ENCODE measurements at regions not wholly inside any gene's neighbourhood (a gene's known extent, or its start where the extent isn't known, plus 50 kb on each side); places are given as distances from the start of the nearest gene placed in this dataset.
"Not testable (repeated sequence)": the region's sequence is repeated elsewhere in the genome, so short reads cannot be mapped to it uniquely, and the experiment has no call there.

DNA sequence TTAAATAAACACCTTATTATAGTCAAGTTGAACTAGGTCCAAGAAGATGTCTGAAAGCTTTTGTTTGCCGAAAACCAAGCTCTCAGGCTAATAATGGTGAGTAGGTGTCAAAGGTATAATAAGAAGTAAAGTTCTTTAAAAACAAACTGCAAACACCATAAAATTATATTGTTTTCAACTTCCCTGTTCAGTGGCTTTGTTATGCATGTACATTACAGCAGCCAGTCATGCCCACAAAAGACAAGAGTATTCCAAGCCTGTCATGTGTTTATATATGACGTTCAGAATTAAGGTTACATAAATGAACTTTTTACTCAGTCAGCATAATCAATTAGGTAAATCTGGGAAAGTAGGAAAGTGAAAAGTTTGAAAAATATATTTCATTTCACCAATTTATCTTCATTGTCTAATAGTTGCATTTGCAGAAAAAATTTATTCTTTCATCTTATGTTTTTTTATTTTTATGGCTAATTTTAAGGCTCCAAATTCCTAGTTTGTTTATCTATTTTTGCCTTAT is 928.7 kb upstream of the SOX9 start:
- intact Hi-C loops (cut with micrococcal nuclease) = no loop called here
- Mint-ChIP-seq H3K9me3 (peaks cover 0 to 7% (median 4%) of the 10 kb centered on the region in 8 donors), H3K27ac (no peak overlapping the region)

DNA sequence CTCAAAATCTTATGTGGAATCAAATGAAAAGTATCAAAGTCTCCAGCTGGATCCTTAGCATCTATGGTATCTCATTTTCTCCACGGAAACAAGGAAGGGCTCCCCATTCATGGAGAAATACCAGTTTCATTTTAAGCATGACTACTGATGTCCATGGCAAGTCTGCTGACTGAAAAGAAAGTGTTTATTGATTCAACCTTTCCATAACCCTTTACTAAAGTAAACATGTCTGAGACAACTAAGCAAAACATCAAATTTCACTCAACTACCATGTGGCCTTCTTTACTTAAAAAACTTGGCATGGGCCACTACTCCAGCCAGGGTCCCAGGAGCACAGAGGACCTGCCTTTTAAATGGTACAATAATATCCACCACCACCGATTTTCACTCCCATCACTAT is 928.0 kb upstream of the SOX9 start:
- Mint-ChIP-seq H3K27ac (no peak overlapping the region), H3K27me3 (no peaks in the 10 kb centered on the region), H3K4me3 (no peak overlapping the region), H3K9me3 (peaks cover 0 to 8% (median 4%) of the 10 kb centered on the region in 8 donors), H3K36me3 (no peaks in the 10 kb centered on the region), H3K4me1 (no peaks in the 10 kb centered on the region)
- Histone ChIP-seq H3K9me3 (ENCODE audit: control insufficient read depth in 1 of 2, low read length in 2 of 2) (no peaks in the 10 kb centered on the region), H3K4me1 (ENCODE audit: insufficient read depth, low read length) (no peaks in the 10 kb centered on the region), H3K27me3 (ENCODE audit: insufficient read depth, low read length) (no peaks in the 10 kb centered on the region), H3K36me3 (ENCODE audit: insufficient read depth, low read length) (no peaks in the 10 kb centered on the region), H3K4me3 (ENCODE audit: low read length in 2 of 2) (no peak overlapping the region), H3K27ac (ENCODE audit: low read depth, low read length) (no peak overlapping the region)
- intact Hi-C loops (cut with micrococcal nuclease) = no loop called here
- ChIA-PET CTCF (ENCODE audit: partially characterized antibody) (no interaction called here), POLR2A (ENCODE audit: partially characterized antibody) (no interaction called here)
- DNase-seq = no peak

More for the DNA sequence above, 928.7 kb upstream of the SOX9 start:
- H3K4me1 Mint-ChIP-seq = no peaks in the 10 kb centered on the region
- DNase-seq = no peak
- no peaks in the 10 kb centered on the region for H3K27me3 Mint-ChIP-seq
- ChIA-PET POLR2A (ENCODE audit: partially characterized antibody) (no interaction called here), CTCF (ENCODE audit: partially characterized antibody) (no interaction called here)
- Histone ChIP-seq H3K4me3 (ENCODE audit: low read length in 2 of 2) (no peak overlapping the region), H3K9me3 (ENCODE audit: control insufficient read depth in 1 of 2, low read length in 2 of 2) (no peaks in the 10 kb centered on the region), H3K4me1 (ENCODE audit: insufficient read depth, low read length) (no peaks in the 10 kb centered on the region), H3K36me3 (ENCODE audit: insufficient read depth, low read length) (no peaks in the 10 kb centered on the region), H3K27me3 (ENCODE audit: insufficient read depth, low read length) (no peaks in the 10 kb centered on the region), H3K27ac (ENCODE audit: low read depth, low read length) (no peak overlapping the region)
- H3K4me3 Mint-ChIP-seq = no peak overlapping the region
- no peaks in the 10 kb centered on the region for H3K36me3 Mint-ChIP-seq

DNA sequence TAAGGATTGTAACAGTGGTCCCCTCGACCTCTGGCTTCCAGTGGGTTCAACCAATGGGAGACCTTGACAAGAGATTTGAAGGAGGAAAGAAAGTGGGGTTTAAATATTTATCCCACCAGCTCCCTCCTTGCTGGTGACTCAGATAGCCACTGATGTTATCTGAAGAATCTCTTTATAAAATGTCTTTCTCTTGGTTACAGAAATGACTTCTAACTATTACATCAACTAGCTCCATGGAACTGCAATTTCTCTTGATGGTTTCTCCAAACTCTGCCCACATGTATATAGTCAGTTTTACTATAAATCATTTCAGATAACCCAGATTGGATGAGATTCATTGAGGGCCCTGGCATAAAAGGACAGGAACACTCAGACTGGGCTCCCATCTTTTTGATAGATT is 920.2 kb upstream of the SOX9 start:
- CTCF ChIA-PET (ENCODE audit: partially characterized antibody) = no interaction called here

DNA sequence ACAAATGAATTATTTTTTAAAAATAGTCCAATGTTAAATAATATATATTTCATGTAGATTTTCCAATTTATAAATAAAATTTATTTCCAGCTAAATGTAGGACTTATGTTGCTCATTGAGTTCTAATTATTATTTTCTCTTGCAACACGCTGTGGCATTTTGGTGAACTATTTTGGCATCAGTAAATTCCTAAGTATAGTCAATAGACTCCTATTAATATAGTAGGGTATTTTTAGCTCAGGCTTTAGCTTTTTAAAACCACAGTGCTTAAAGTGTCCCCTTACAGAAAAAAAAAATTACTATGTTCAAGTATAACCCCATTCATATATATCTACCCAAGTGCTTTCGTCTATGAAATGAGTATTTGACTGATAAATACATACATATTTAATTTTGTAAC is 919.2 kb upstream of the SOX9 start:
- ChIA-PET CTCF (ENCODE audit: partially characterized antibody) (no interaction called here), POLR2A (ENCODE audit: partially characterized antibody) (no interaction called here)
- Mint-ChIP-seq H3K9me3 (peaks cover 0 to 9% (median 2%) of the 10 kb centered on the region in 8 donors), H3K27ac (no peak overlapping the region), H3K4me3 (no peak overlapping the region), H3K36me3 (no peaks in the 10 kb centered on the region), H3K4me1 (no peaks in the 10 kb centered on the region), H3K27me3 (no peaks in the 10 kb centered on the region)
- Histone ChIP-seq H3K27me3 (ENCODE audit: insufficient read depth, low read length) (no peaks in the 10 kb centered on the region), H3K27ac (ENCODE audit: low read depth, low read length) (no peak overlapping the region), H3K4me3 (ENCODE audit: low read length in 2 of 2) (no peak overlapping the region), H3K4me1 (ENCODE audit: insufficient read depth, low read length) (no peaks in the 10 kb centered on the region), H3K9me3 (ENCODE audit: control insufficient read depth in 1 of 2, low read length in 2 of 2) (no peaks in the 10 kb centered on the region), H3K36me3 (ENCODE audit: insufficient read depth, low read length) (no peaks in the 10 kb centered on the region)
- no peak for DNase-seq
- intact Hi-C loops (cut with micrococcal nuclease) = no loop called here

More for the DNA sequence above, 920.2 kb upstream of the SOX9 start:
- H3K36me3 Mint-ChIP-seq = no peaks in the 10 kb centered on the region
- no peak overlapping the region for H3K4me3 Mint-ChIP-seq
- H3K9me3 Mint-ChIP-seq = peaks cover 2 to 6% (median 4%) of the 10 kb centered on the region in 8 donors
- DNase-seq = no peak
- POLR2A ChIA-PET (ENCODE audit: partially characterized antibody) = no interaction called here
- Histone ChIP-seq H3K4me1 (ENCODE audit: insufficient read depth, low read length) (no peaks in the 10 kb centered on the region), H3K27ac (ENCODE audit: low read depth, low read length) (no peak overlapping the region), H3K36me3 (ENCODE audit: insufficient read depth, low read length) (no peaks in the 10 kb centered on the region), H3K4me3 (ENCODE audit: low read length in 2 of 2) (no peak overlapping the region), H3K9me3 (ENCODE audit: control insufficient read depth in 1 of 2, low read length in 2 of 2) (no peaks in the 10 kb centered on the region), H3K27me3 (ENCODE audit: insufficient read depth, low read length) (no peaks in the 10 kb centered on the region)
- no peak overlapping the region for H3K27ac Mint-ChIP-seq
- H3K4me1 Mint-ChIP-seq = no peaks in the 10 kb centered on the region
- H3K27me3 Mint-ChIP-seq = no peaks in the 10 kb centered on the region
- intact Hi-C loops (cut with micrococcal nuclease) = no loop called here

DNA sequence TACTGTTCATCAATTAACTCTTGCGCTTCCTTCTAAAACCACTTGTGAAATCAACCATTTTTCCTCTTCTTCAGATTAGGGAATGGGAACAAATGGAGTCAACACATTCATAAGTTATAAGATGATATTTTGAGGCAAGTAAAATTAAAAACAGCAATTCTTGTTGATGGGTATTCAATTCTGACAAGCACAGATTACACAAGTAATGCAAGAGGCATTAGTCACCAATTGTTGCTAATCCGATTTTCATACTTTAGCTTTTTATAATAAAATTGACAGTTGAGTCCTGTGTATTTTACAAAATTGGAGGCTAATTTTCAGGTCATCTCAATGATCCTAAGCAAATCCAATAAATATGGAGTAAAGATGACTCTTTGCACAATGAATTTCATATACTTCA is 918.4 kb upstream of the SOX9 start:
- Mint-ChIP-seq H3K4me3 (no peak overlapping the region), H3K9me3 (peaks cover 0 to 11% (median 1%) of the 10 kb centered on the region in 8 donors), H3K27ac (no peak overlapping the region), H3K27me3 (no peaks in the 10 kb centered on the region), H3K4me1 (no peaks in the 10 kb centered on the region), H3K36me3 (no peaks in the 10 kb centered on the region)
- POLR2A ChIA-PET (ENCODE audit: partially characterized antibody) = no interaction called here
- intact Hi-C loops (cut with micrococcal nuclease) = no loop called here
- no peak overlapping the region for H3K4me3 ChIP-seq (ENCODE audit: low read length in 2 of 2)
- H3K4me1 ChIP-seq (ENCODE audit: insufficient read depth, low read length) = no peaks in the 10 kb centered on the region
- no peaks in the 10 kb centered on the region for H3K36me3 ChIP-seq (ENCODE audit: insufficient read depth, low read length)
- no peak overlapping the region for H3K27ac ChIP-seq (ENCODE audit: low read depth, low read length)
- no peak for DNase-seq
- H3K9me3 ChIP-seq (ENCODE audit: control insufficient read depth in 1 of 2, low read length in 2 of 2) = no peaks in the 10 kb centered on the region
- H3K27me3 ChIP-seq (ENCODE audit: insufficient read depth, low read length) = no peaks in the 10 kb centered on the region
- CTCF ChIA-PET (ENCODE audit: partially characterized antibody) = no interaction called here

DNA sequence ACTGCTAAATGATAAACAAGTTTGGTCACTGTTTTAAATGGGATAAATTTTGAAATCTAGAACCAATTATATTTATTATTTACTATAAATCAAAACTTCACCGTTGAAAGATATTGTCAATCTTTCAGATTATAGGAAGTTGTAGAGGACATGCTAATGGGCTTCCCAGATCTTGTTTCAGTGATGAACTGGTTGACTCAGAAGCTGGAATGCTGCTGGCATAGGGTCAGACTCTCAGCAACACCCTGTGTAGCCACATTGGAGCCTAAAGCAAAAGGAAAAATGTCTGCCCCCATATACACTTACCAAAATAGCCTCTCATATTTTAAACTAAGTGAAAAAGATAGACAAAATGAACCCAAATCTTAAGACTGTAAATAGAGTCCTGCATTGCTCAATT is 916.9 kb upstream of the SOX9 start:
- ChIA-PET CTCF (ENCODE audit: partially characterized antibody) (no interaction called here), POLR2A (ENCODE audit: partially characterized antibody) (no interaction called here)
- Mint-ChIP-seq H3K27ac (no peak overlapping the region), H3K27me3 (no peaks in the 10 kb centered on the region), H3K4me1 (no peaks in the 10 kb centered on the region), H3K36me3 (no peaks in the 10 kb centered on the region), H3K9me3 (peaks cover 0 to 16% (median 5%) of the 10 kb centered on the region in 8 donors), H3K4me3 (no peak overlapping the region)
- DNase-seq = no peak
- intact Hi-C loops (cut with micrococcal nuclease) = no loop called here
- Histone ChIP-seq H3K9me3 (ENCODE audit: control insufficient read depth in 1 of 2, low read length in 2 of 2) (no peaks in the 10 kb centered on the region), H3K27me3 (ENCODE audit: insufficient read depth, low read length) (no peaks in the 10 kb centered on the region), H3K4me1 (ENCODE audit: insufficient read depth, low read length) (no peaks in the 10 kb centered on the region), H3K4me3 (ENCODE audit: low read length in 2 of 2) (no peak overlapping the region), H3K27ac (ENCODE audit: low read depth, low read length) (no peak overlapping the region), H3K36me3 (ENCODE audit: insufficient read depth, low read length) (no peaks in the 10 kb centered on the region)

DNA sequence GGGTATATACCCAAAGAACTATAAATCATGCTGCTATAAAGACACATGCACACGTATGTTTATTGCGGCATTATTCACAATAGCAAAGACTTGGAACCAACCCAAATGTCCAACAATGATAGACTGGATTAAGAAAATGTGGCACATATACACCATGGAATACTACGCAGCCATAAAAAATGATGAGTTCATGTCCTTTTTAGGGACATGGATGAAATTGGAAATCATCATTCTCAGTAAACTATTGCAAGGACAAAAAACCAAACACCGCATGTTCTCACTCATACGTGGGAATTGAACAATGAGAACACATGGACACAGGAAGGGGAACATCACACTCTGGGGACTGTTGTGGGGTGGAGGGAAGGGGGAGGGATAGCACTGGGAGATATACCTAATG is 914.9 kb upstream of the SOX9 start:
- H3K36me3 ChIP-seq (ENCODE audit: insufficient read depth, low read length); H3K4me1 Mint-ChIP-seq; POLR2A ChIA-PET (ENCODE audit: partially characterized antibody); H3K4me3 Mint-ChIP-seq; H3K27me3 Mint-ChIP-seq; CTCF ChIA-PET (ENCODE audit: partially characterized antibody); DNase-seq; H3K9me3 ChIP-seq (ENCODE audit: control insufficient read depth in 1 of 2, low read length in 2 of 2); H3K27ac ChIP-seq (ENCODE audit: low read depth, low read length); intact Hi-C loops (cut with micrococcal nuclease); H3K27ac Mint-ChIP-seq; H3K4me3 ChIP-seq (ENCODE audit: low read length in 2 of 2); H3K4me1 ChIP-seq (ENCODE audit: insufficient read depth, low read length); H3K36me3 Mint-ChIP-seq; H3K27me3 ChIP-seq (ENCODE audit: insufficient read depth, low read length): not testable (repeated sequence)
- peaks cover 2 to 20% (median 9%) of the 10 kb centered on the region in 8 donors for H3K9me3 Mint-ChIP-seq

DNA sequence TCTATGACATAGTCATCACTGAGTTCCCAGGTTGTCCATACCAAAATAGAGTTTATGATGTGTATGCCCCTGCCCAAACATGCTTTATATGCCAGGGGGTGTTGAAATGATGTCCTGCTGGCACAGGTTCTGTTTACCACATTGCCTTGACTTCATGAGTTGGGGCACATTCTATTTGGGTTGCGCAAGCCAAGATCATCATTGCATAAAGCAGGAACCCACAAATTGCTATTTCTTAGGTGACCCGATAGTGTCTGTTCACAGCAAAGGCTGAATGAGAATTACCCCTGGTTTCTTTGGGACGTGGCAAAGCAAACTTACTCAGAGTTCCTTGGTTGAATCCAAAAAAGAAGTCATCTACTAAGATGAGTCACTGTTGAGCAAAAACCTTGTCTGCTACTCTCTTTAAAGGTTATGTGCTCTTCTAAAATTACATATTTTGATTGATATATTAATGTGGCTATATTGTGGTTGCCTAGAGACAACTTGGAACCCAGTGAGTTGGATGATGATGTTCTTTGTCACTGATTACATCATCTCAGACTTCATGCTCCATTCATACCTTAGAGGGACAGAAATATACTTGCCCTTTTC is 912.6 kb upstream of the SOX9 start:
- Histone ChIP-seq H3K36me3 (ENCODE audit: insufficient read depth, low read length) (no peaks in the 10 kb centered on the region), H3K27ac (ENCODE audit: low read depth, low read length) (no peak overlapping the region), H3K4me3 (ENCODE audit: low read length in 2 of 2) (no peak overlapping the region), H3K9me3 (ENCODE audit: control insufficient read depth in 1 of 2, low read length in 2 of 2) (no peaks in the 10 kb centered on the region), H3K27me3 (ENCODE audit: insufficient read depth, low read length) (no peaks in the 10 kb centered on the region), H3K4me1 (ENCODE audit: insufficient read depth, low read length) (no peaks in the 10 kb centered on the region)
- H3K9me3 Mint-ChIP-seq = peaks cover 2 to 29% (median 18%) of the 10 kb centered on the region in 8 donors
- no peaks in the 10 kb centered on the region for H3K36me3 Mint-ChIP-seq
- H3K4me3 Mint-ChIP-seq = no peak overlapping the region
- no peak overlapping the region for H3K27ac Mint-ChIP-seq
- no peak for DNase-seq
- ChIA-PET CTCF (ENCODE audit: partially characterized antibody) (no interaction called here), POLR2A (ENCODE audit: partially characterized antibody) (no interaction called here)
- H3K4me1 Mint-ChIP-seq = no peaks in the 10 kb centered on the region
- intact Hi-C loops (cut with micrococcal nuclease) = no loop called here
- no peaks in the 10 kb centered on the region for H3K27me3 Mint-ChIP-seq

All from CD4-positive, alpha-beta memory T cell (primary cell).